Trophoblast cell (in vitro differentiated cells and primary cell): ENCODE measurements at regions not wholly inside any gene's neighbourhood (a gene's known extent, or its start where the extent isn't known, plus 50 kb on each side); places are given as distances from the start of the nearest gene placed in this dataset.

Experiments
- DNase-seq, 2 donors: peaks; one replicate each; pipeline ENCODE4 v3.0.0-alpha.2; 2016
- H2AFZ ChIP-seq: 2 replicates; pipeline ENCODE4 v1.6.1; 2013; ENCODE audit warnings: low read length, moderate library complexity, mild to moderate bottlenecking; ENCODE audit not compliant: insufficient read depth, poor library complexity
- H2AK5ac ChIP-seq: 2 replicates; pipeline ENCODE4 v1.6.1; 2013; ENCODE audit warnings: mild to moderate bottlenecking, low read length
- H2BK120ac ChIP-seq: 2 replicates; pipeline ENCODE4 v1.6.1; 2013; ENCODE audit warnings: low read length, mild to moderate bottlenecking, moderate library complexity; ENCODE audit not compliant: insufficient read depth, poor library complexity
- H2BK12ac ChIP-seq: 2 replicates; pipeline ENCODE4 v1.6.1; 2013; ENCODE audit warnings: mild to moderate bottlenecking, low read length, moderate library complexity
- H2BK5ac ChIP-seq: 2 replicates; pipeline ENCODE4 v1.6.1; 2013; ENCODE audit warnings: low read length, low read depth, moderate library complexity, mild to moderate bottlenecking; ENCODE audit not compliant: poor library complexity
- H3K14ac ChIP-seq: 2 replicates; pipeline ENCODE4 v1.6.1; 2013; ENCODE audit warnings: mild to moderate bottlenecking, low read length
- H3K18ac ChIP-seq: 2 replicates; pipeline ENCODE4 v1.6.1; 2013; ENCODE audit warnings: mild to moderate bottlenecking, low read length
- H3K23ac ChIP-seq: 2 replicates; pipeline ENCODE4 v1.6.1; 2013; ENCODE audit warnings: low read length
- H3K27ac ChIP-seq: 2 replicates; pipeline ENCODE4 v1.5.1; 2013; ENCODE audit warnings: low read depth, mild to moderate bottlenecking, inconsistent platforms, low read length, moderate library complexity
- H3K27me3 ChIP-seq: 2 replicates; pipeline ENCODE4 v1.6.1; 2013; ENCODE audit warnings: inconsistent platforms, mild to moderate bottlenecking, low read length, moderate library complexity; ENCODE audit not compliant: insufficient read depth
- H3K36me3 ChIP-seq, 2 experiments: 1 replicate in 1 of 2; 2 replicates in 1 of 2; pipeline ENCODE4 v1.6.1; 2013; ENCODE audit warnings: low read length in 2 of 2, mild to moderate bottlenecking in 2 of 2, moderate library complexity in 1 of 2; ENCODE audit not compliant: insufficient read depth in 2 of 2, control insufficient read depth in 1 of 2
- H3K4ac ChIP-seq: 2 replicates; pipeline ENCODE4 v1.6.1; 2013; ENCODE audit warnings: low read depth, mild to moderate bottlenecking, low read length, moderate library complexity
- H3K4me1 ChIP-seq, 2 experiments: 1 replicate in 1 of 2; 2 replicates in 1 of 2; pipeline ENCODE4 v1.6.1; 2013; ENCODE audit warnings: low read length in 2 of 2, mild to moderate bottlenecking in 2 of 2, moderate library complexity in 1 of 2; ENCODE audit not compliant: insufficient read depth in 2 of 2, control insufficient read depth in 1 of 2
- H3K4me2 ChIP-seq: 2 replicates; pipeline ENCODE4 v1.6.1; 2013; ENCODE audit warnings: inconsistent platforms, mild to moderate bottlenecking, low read length, moderate library complexity
- H3K4me3 ChIP-seq: 2 replicates; pipeline ENCODE4 v1.5.1; 2013; ENCODE audit warnings: mild to moderate bottlenecking, low read depth, low read length, inconsistent platforms
- H3K79me1 ChIP-seq: one replicate; pipeline ENCODE4 v1.6.1; 2013; ENCODE audit warnings: low read length
- H3K79me2 ChIP-seq: 2 replicates; pipeline ENCODE4 v1.6.1; 2013; ENCODE audit warnings: low read length, mild to moderate bottlenecking; ENCODE audit not compliant: control insufficient read depth, insufficient read depth, poor library complexity
- H3K9ac ChIP-seq: 2 replicates; pipeline ENCODE4 v1.6.1; 2013; ENCODE audit warnings: mild to moderate bottlenecking, low read length
- H3K9me3 ChIP-seq: 2 replicates; pipeline ENCODE4 v1.6.1; 2013; ENCODE audit warnings: low read depth, mild to moderate bottlenecking, control low read depth, inconsistent platforms, low read length; ENCODE audit not compliant: insufficient read depth
- H4K12ac ChIP-seq: 2 replicates; pipeline ENCODE4 v1.6.1; 2013; ENCODE audit warnings: low read depth, mild to moderate bottlenecking, low read length, moderate library complexity
- H4K8ac ChIP-seq: 2 replicates; pipeline ENCODE4 v1.6.1; 2013; ENCODE audit warnings: low read depth, mild to moderate bottlenecking, low read length, moderate library complexity
- H4K91ac ChIP-seq: one replicate; pipeline ENCODE4 v1.6.1; 2013; ENCODE audit warnings: low read depth, mild to moderate bottlenecking, low read length, moderate library complexity
- WGBS: extraction: QIAGEN DNeasy Blood & Tissue Kit; methylation state at CpG from one replicate; pipeline ENCODE4 v1.1.7; 2013; ENCODE audit warnings: missing lambda C conversion rate; ENCODE audit not compliant: insufficient read length, insufficient coverage; ENCODE audit errors: extremely low coverage; 5-methylcytosine and 5-hydroxymethylcytosine counted together

DNA sequence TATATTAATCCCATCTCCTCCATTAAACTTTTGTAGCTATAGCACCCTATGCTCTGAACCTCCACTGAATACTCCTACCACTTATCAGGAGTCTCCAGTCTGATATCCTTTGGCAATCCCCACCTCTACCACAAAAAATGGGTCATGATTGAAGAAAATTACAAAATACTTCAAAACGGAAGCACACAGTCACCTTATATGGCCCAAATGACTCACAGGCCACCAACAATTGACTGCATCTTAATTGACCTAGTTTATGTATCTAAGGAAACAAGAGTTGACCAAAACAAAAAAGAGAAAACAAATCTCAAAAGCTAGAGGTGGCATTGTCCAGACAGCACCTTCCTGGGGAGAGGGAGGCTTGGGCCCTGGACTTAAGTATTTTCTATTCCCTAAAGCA, 120.0 kb upstream of the DIAPH2 start:
- H3K4me1 ChIP-seq: no peaks in the 10 kb centered on the region

DNA sequence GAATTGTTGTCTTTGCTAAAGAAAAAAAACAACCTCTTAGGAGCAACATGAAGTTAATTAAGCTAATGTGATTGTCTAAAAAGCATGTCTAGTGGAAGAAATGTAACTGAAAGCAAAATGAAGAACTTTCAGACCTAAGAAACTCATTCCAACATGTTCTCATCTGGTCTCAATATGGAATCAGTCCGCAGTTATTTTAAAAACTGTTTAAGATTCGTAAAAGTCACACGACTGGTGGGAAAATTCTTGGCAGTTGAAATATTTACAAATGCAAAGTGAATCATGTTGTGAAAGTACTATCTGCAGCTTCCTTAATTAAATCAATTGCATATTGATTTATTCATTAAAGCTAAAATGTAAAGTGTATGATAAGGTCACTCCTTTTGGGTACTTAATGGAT, 117.8 kb upstream of the DIAPH2 start:
- no peak overlapping the region for H2BK120ac ChIP-seq
- no peak overlapping the region for H3K4ac ChIP-seq
- H4K91ac ChIP-seq: no peak overlapping the region
- H2AK5ac ChIP-seq: no peak overlapping the region
- H3K79me1 ChIP-seq: no peaks in the 10 kb centered on the region
- no peak overlapping the region for H2BK5ac ChIP-seq
- no peak overlapping the region for H2BK12ac ChIP-seq
- no peaks in the 10 kb centered on the region for H3K9me3 ChIP-seq
- H4K8ac ChIP-seq: no peak overlapping the region
- no peak overlapping the region for H4K12ac ChIP-seq
- WGBS: no CpG with 5 or more reads among the region's 3 CpGs
- no peak overlapping the region for H3K14ac ChIP-seq
- no peak overlapping the region for H3K4me3 ChIP-seq
- H2AFZ ChIP-seq: no peak overlapping the region
- no peak overlapping the region for H3K4me2 ChIP-seq
- H3K18ac ChIP-seq: no peak overlapping the region
- no peak overlapping the region for H3K23ac ChIP-seq
- no peak overlapping the region for H3K9ac ChIP-seq
- H3K4me1 ChIP-seq: no peaks in the 10 kb centered on the region
- no peaks in the 10 kb centered on the region for H3K27me3 ChIP-seq
- no peaks in the 10 kb centered on the region for H3K36me3 ChIP-seq
- H3K27ac ChIP-seq: no peak overlapping the region
- no peak for DNase-seq
- no peaks in the 10 kb centered on the region for H3K79me2 ChIP-seq

More for the DNA sequence above, 120.0 kb upstream of the DIAPH2 start:
- Histone ChIP-seq H2AK5ac (no peak overlapping the region), H3K4me3 (no peak overlapping the region), H3K23ac (no peak overlapping the region), H2BK12ac (no peak overlapping the region), H4K12ac (no peak overlapping the region), H3K79me1 (no peaks in the 10 kb centered on the region), H3K79me2 (no peaks in the 10 kb centered on the region), H3K4ac (no peak overlapping the region), H2BK120ac (no peak overlapping the region), H3K9ac (no peak overlapping the region), H2BK5ac (no peak overlapping the region), H3K18ac (no peak overlapping the region), H3K4me2 (no peak overlapping the region), H3K27me3 (no peaks in the 10 kb centered on the region), H2AFZ (no peak overlapping the region), H4K91ac (no peak overlapping the region), H4K8ac (no peak overlapping the region), H3K14ac (no peak overlapping the region), H3K9me3 (no peaks in the 10 kb centered on the region), H3K27ac (no peak overlapping the region), H3K36me3 (no peaks in the 10 kb centered on the region)
- WGBS: no CpG with 5 or more reads among the region's 1 CpG
- DNase-seq: peak in 1 of 2 donors; percentile 29

DNA sequence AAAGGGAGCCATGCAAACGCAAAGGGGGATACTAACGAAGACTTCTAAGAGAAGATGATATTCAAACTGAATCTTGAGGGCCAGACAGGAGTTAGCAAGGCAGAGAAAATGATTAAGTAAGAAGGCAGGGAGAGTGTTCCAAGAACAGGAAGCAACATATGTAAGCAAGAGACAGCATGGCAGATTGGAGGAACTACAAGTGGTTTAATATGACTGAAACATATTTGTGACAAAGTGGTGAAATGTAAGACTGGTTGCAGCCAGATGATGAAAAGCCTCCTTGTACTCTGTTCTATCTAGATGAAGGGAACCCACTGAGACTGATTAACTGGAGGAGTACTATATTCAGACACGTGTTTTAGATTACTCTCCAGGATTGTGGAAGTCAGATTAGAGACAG, 116.6 kb upstream of the DIAPH2 start:
- H2BK12ac ChIP-seq: no peak overlapping the region
- WGBS: no CpG with 5 or more reads among the region's 3 CpGs

DNA sequence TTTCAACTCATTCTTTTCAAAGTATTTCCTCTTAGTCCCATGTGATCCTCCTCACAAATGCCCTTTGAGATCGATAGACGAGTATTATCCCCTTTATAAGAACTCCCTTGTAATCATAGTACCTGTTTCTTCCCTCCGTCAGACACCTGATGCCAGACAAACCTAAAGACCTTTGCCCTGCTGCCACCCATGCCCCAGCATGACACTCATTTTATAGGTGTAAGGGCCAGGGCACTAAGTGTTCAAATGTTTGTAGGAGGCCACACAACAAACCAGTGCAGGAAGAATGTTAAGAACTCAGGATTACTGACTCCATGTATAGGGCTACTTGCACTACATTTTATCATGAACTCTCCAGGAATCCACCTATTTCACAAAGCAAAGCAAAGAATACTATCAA, 115.6 kb upstream of the DIAPH2 start:
- no peak overlapping the region for H3K9ac ChIP-seq
- H3K14ac ChIP-seq: no peak overlapping the region
- H3K79me2 ChIP-seq: no peaks in the 10 kb centered on the region
- no peaks in the 10 kb centered on the region for H3K36me3 ChIP-seq
- no peak overlapping the region for H3K27ac ChIP-seq
- DNase-seq: peak in 1 of 2 donors; percentile 47
- H4K91ac ChIP-seq: no peak overlapping the region
- no peak overlapping the region for H3K4me3 ChIP-seq
- no peaks in the 10 kb centered on the region for H3K9me3 ChIP-seq
- no peak overlapping the region for H2BK12ac ChIP-seq
- H2BK5ac ChIP-seq: no peak overlapping the region
- no peak overlapping the region for H3K4ac ChIP-seq
- no peak overlapping the region for H3K23ac ChIP-seq
- H3K27me3 ChIP-seq: no peaks in the 10 kb centered on the region
- no peak overlapping the region for H4K12ac ChIP-seq
- no peak overlapping the region for H4K8ac ChIP-seq
- H3K18ac ChIP-seq: no peak overlapping the region
- no peak overlapping the region for H2AFZ ChIP-seq
- H2AK5ac ChIP-seq: no peak overlapping the region
- no peak overlapping the region for H2BK120ac ChIP-seq
- H3K4me2 ChIP-seq: no peak overlapping the region
- WGBS: no CpG with 5 or more reads among the region's 3 CpGs
- no peaks in the 10 kb centered on the region for H3K79me1 ChIP-seq
- no peaks in the 10 kb centered on the region for H3K4me1 ChIP-seq

More for the DNA sequence above, 116.6 kb upstream of the DIAPH2 start:
- no peak overlapping the region for H3K9ac ChIP-seq
- no peak overlapping the region for H3K18ac ChIP-seq
- H3K4me1 ChIP-seq: no peaks in the 10 kb centered on the region
- no peak overlapping the region for H2AK5ac ChIP-seq
- no peak overlapping the region for H2BK120ac ChIP-seq
- H3K4ac ChIP-seq: no peak overlapping the region
- no peaks in the 10 kb centered on the region for H3K79me1 ChIP-seq
- H3K36me3 ChIP-seq: no peaks in the 10 kb centered on the region
- H3K27me3 ChIP-seq: no peaks in the 10 kb centered on the region
- H3K4me2 ChIP-seq: no peak overlapping the region
- no peak overlapping the region for H2BK5ac ChIP-seq
- H4K91ac ChIP-seq: no peak overlapping the region
- H3K4me3 ChIP-seq: no peak overlapping the region
- no peak overlapping the region for H4K12ac ChIP-seq
- H3K9me3 ChIP-seq: no peaks in the 10 kb centered on the region
- no peak overlapping the region for H2AFZ ChIP-seq
- no peaks in the 10 kb centered on the region for H3K79me2 ChIP-seq
- no peak overlapping the region for H3K14ac ChIP-seq
- H3K23ac ChIP-seq: no peak overlapping the region
- no peak overlapping the region for H3K27ac ChIP-seq
- H4K8ac ChIP-seq: no peak overlapping the region
- DNase-seq: no peak
